IMR-90 (cell line): ENCODE measurements at regions not wholly inside any gene's neighbourhood (a gene's known extent, or its start where the extent isn't known, plus 50 kb on each side); places are given as distances from the start of the nearest gene placed in this dataset.

Source experiments
- ATAC-seq: fragments of 200-7000 bp; cut with Tn5 transposase; 2 replicates; pipeline ENCODE4 v1.9.1; 2020; ENCODE audit warnings: low read depth, mild to moderate bottlenecking, moderate library complexity
- BruUV-seq: library from RNA; stranded (reverse); fragments of 400-500 nt; replicated peaks from 2 replicates; lab custom pipeline; 2021; lab: Mats Ljungman, UMichigan
- CTCF ChIA-PET: fragments of 300-600 bp; formaldehyde crosslinking; extraction: SDS; loops from one replicate; lab custom pipeline; 2021; ENCODE audit warnings: antibody characterized with exemption; lab: Yijun Ruan, JAX
- POLR2A ChIA-PET: fragments of 300-600 bp; sonication (Branson Sonifier 250); formaldehyde crosslinking; loops from one replicate; lab custom pipeline; 2022; ENCODE audit warnings: antibody characterized with exemption; ENCODE audit not compliant: unreplicated experiment; lab: Charles Lee
- DNase-seq: peaks from one replicate; pipeline ENCODE4 v3.0.0; 2013
- H2AFZ ChIP-seq: replicated peaks from 2 replicates; pipeline ENCODE3; 2013; ENCODE audit warnings: low read length, mild to moderate bottlenecking; ENCODE audit not compliant: poor library complexity
- H2AK5ac ChIP-seq: 2 replicates; pipeline ENCODE4 v1.6.1; 2013; ENCODE audit warnings: low read depth, low read length, inconsistent platforms
- H2AK9ac ChIP-seq: replicated peaks from 2 replicates; pipeline ENCODE3; 2013; ENCODE audit warnings: mild to moderate bottlenecking, low read depth, low read length, moderate library complexity; ENCODE audit not compliant: poor library complexity
- H2BK120ac ChIP-seq: 2 replicates; pipeline ENCODE4 v1.6.1; 2013; ENCODE audit warnings: low read depth, low read length, inconsistent platforms
- H2BK15ac ChIP-seq: 3 replicates; pipeline ENCODE4 v1.6.1; 2013; ENCODE audit warnings: low read depth, low read length, inconsistent platforms
- H2BK20ac ChIP-seq: 2 replicates; pipeline ENCODE4 v1.6.1; 2013; ENCODE audit warnings: low read depth, mild to moderate bottlenecking, inconsistent platforms, low read length, moderate library complexity
- H2BK5ac ChIP-seq: 2 replicates; pipeline ENCODE4 v1.6.1; 2013; ENCODE audit warnings: mild to moderate bottlenecking, low read depth, low read length, inconsistent platforms; ENCODE audit not compliant: poor library complexity, severe bottlenecking
- H3K14ac ChIP-seq: replicated peaks from 2 replicates; pipeline ENCODE4 v1.6.1; 2013; ENCODE audit warnings: low read depth, low read length, inconsistent platforms
- H3K18ac ChIP-seq: 2 replicates; pipeline ENCODE4 v1.6.1; 2013; ENCODE audit warnings: low read depth, low read length, control low read depth
- H3K23ac ChIP-seq: 2 replicates; pipeline ENCODE4 v1.6.1; 2013; ENCODE audit warnings: low read depth, low read length, inconsistent platforms
- H3K27ac ChIP-seq: 2 replicates; pipeline ENCODE4 v1.5.1; 2013; ENCODE audit warnings: mild to moderate bottlenecking, control low read depth, low read length; ENCODE audit not compliant: insufficient read depth
- H3K27me3 ChIP-seq: 2 replicates; pipeline ENCODE4 v1.6.1; 2013; ENCODE audit warnings: low read length; ENCODE audit not compliant: control insufficient read depth, insufficient read depth
- H3K36me3 ChIP-seq: 2 replicates; pipeline ENCODE4 v1.6.1; 2013; ENCODE audit warnings: low read length, mixed read lengths; ENCODE audit not compliant: control insufficient read depth, insufficient read depth
- H3K4ac ChIP-seq: 2 replicates; pipeline ENCODE4 v1.6.1; 2013; ENCODE audit warnings: low read depth, low read length, inconsistent platforms
- H3K4me1 ChIP-seq: 2 replicates; pipeline ENCODE4 v1.6.1; 2013; ENCODE audit warnings: low read length, mixed read lengths; ENCODE audit not compliant: control insufficient read depth, insufficient read depth
- H3K4me2 ChIP-seq: 2 replicates; pipeline ENCODE4 v1.6.1; 2013; ENCODE audit warnings: low read depth, mild to moderate bottlenecking, control low read depth, low read length, moderate library complexity
- H3K4me3 ChIP-seq: 2 replicates; pipeline ENCODE4 v1.5.1; 2013; ENCODE audit warnings: low read depth, mild to moderate bottlenecking, control low read depth, low read length, moderate library complexity; ENCODE audit not compliant: insufficient read depth
- H3K56ac ChIP-seq: 2 replicates; pipeline ENCODE4 v1.6.1; 2013; ENCODE audit warnings: low read length, inconsistent platforms; ENCODE audit not compliant: insufficient read depth; ENCODE audit errors: extremely low read depth
- H3K79me1 ChIP-seq, 2 experiments: 2 replicates each; pipeline ENCODE4 v1.6.1; 2013; ENCODE audit warnings: low read length in 2 of 2, inconsistent platforms in 1 of 2, low read depth in 1 of 2
- H3K9ac ChIP-seq: 2 replicates; pipeline ENCODE4 v1.6.1; 2013; ENCODE audit warnings: low read depth, low read length, control low read depth
- H3K9me1 ChIP-seq: 2 replicates; pipeline ENCODE4 v1.6.1; 2013; ENCODE audit warnings: low read length, inconsistent platforms; ENCODE audit not compliant: insufficient read depth
- H3K9me3 ChIP-seq: 2 replicates; pipeline ENCODE4 v1.6.1; 2013; ENCODE audit warnings: low read length; ENCODE audit not compliant: control insufficient read depth, insufficient read depth
- H4K20me1 ChIP-seq: 2 replicates; pipeline ENCODE4 v1.6.1; 2013; ENCODE audit warnings: low read length, inconsistent platforms; ENCODE audit not compliant: insufficient read depth
- H4K5ac ChIP-seq: 2 replicates; pipeline ENCODE4 v1.6.1; 2013; ENCODE audit warnings: mild to moderate bottlenecking, low read depth, low read length, control low read depth
- H4K8ac ChIP-seq, 2 experiments: 2 replicates each; pipeline ENCODE4 v1.6.1; 2013; ENCODE audit warnings: low read depth in 2 of 2, low read length in 2 of 2, control low read depth in 1 of 2, inconsistent platforms in 1 of 2
- H4K91ac ChIP-seq: 2 replicates; pipeline ENCODE4 v1.6.1; 2013; ENCODE audit warnings: low read depth, low read length, inconsistent platforms; ENCODE audit not compliant: insufficient read depth
- BHLHE40 ChIP-seq: fragments of 150-350 bp; IDR thresholded peaks from 2 replicates; pipeline ENCODE4 v1.6.1; 2016; ENCODE audit warnings: mild to moderate bottlenecking, low read depth, low read length
- CHD1 ChIP-seq: IDR thresholded peaks from 2 replicates; pipeline ENCODE4 v1.6.1; 2012; ENCODE audit warnings: low read depth, low read length, improper control_type of control experiment
- FOS ChIP-seq: fragments of 150-350 bp; IDR thresholded peaks from 2 replicates; pipeline ENCODE4 v1.6.1; 2016; ENCODE audit warnings: low read depth, low read length
- MAFK ChIP-seq: IDR thresholded peaks from 2 replicates; pipeline ENCODE4 v1.6.1; 2012; ENCODE audit warnings: low read depth, low read length, improper control_type of control experiment
- MAZ ChIP-seq: IDR thresholded peaks from 2 replicates; pipeline ENCODE4 v1.6.1; 2012; ENCODE audit warnings: low read depth, mild to moderate bottlenecking, low read length, improper control_type of control experiment, moderate library complexity, borderline replicate concordance
- NFE2L2 ChIP-seq: fragments of 150-350 bp; IDR thresholded peaks from 2 replicates; pipeline ENCODE4 v1.6.1; 2016; ENCODE audit warnings: low read depth, mild to moderate bottlenecking, low read length
- RCOR1 ChIP-seq: IDR thresholded peaks from 2 replicates; pipeline ENCODE4 v1.6.1; 2012; ENCODE audit warnings: mild to moderate bottlenecking, low read length, improper control_type of control experiment; ENCODE audit not compliant: insufficient replicate concordance
- RFX5 ChIP-seq: IDR thresholded peaks from 2 replicates; pipeline ENCODE4 v1.8.0; 2012; ENCODE audit warnings: low read depth, mild to moderate bottlenecking, low read length, moderate library complexity
- SMC3 ChIP-seq: fragments of 150-350 bp; IDR thresholded peaks from 2 replicates; pipeline ENCODE4 v1.6.1; 2016; ENCODE audit warnings: low read depth, mild to moderate bottlenecking, antibody characterized with exemption, low read length, moderate library complexity
- WGBS, 2 experiments: methylation state at CpG; one replicate each; pipeline versions ENCODE4 v1.1.5 to v1.1.7; 2013; ENCODE audit warnings: missing lambda C conversion rate in 2 of 2; ENCODE audit not compliant: insufficient read length in 1 of 2; ENCODE audit errors: extremely low coverage in 2 of 2; 5-methylcytosine and 5-hydroxymethylcytosine counted together
- dilution Hi-C: fragments of 300-500 bp; cut with HindIII; formaldehyde crosslinking; loops from one replicate; pipeline ENCODE4 v1.14.3; 2018; ENCODE audit warnings: low sequenced_read_pairs; ENCODE audit not compliant: unreplicated experiment
- in situ Hi-C: fragments of 300-500 bp; cut with MboI; formaldehyde crosslinking; loops from 3 replicates; pipeline ENCODE4 v1.14.3; 2019; ENCODE audit warnings: low sequenced_read_pairs, inconsistent platforms, mixed read lengths
- intact Hi-C: fragments of 100-400 bp; cut with micrococcal nuclease; formaldehyde crosslinking; loops from 2 replicates; pipeline ENCODE4 v1.10.0; 2022
- TF ChIP-seq, protein P1 (sequence below): conservative IDR thresholded peaks from 2 replicates; pipeline ENCODE4 v1.5.1; 2012; ENCODE audit warnings: mild to moderate bottlenecking, low read depth, low read length, improper control_type of control experiment
- TF ChIP-seq, protein P2 (sequence below): fragments of 150-350 bp; IDR thresholded peaks from 2 replicates; pipeline ENCODE4 v1.6.1; 2017; ENCODE audit warnings: mild to moderate bottlenecking, antibody characterized with exemption, low read length, low read depth
- TF ChIP-seq, protein P3 (sequence below): fragments of 150-350 bp; IDR thresholded peaks from 2 replicates; pipeline ENCODE4 v1.6.1; 2016; ENCODE audit warnings: low read depth, mild to moderate bottlenecking, low read length, moderate library complexity, borderline replicate concordance

DNA sequence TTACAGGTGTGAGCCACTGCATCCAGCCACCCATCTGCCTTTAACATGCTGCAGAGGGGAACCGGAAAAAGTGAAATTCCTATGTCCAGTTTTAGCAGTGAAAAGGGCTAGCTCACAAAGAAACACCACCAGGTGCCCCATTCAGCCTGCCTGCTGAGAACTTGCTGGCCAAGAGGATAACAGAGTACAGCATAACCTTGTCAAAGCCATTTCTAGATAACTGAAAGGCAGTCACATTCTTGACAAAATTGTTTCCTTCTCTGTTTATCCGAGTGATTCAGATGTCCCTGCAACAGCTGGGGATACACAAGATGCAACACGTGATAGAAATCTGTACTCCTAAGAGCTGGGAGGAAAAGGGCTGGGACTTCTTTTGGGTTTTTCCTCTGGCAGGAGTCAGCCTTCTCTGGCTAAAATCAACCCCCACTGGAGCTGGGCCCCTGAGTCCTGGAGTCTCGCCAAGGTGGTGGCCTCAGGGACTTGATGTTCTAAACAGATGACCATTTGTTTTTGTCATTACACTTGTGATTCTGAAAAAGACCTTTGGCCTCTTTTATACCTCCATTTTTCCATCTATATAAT is 505.4 kb downstream of the BCL11A start:
- Histone ChIP-seq H2BK20ac (no peak overlapping the region), H4K91ac (no peak overlapping the region), H2BK5ac (no peak overlapping the region), H2AK9ac (no peak overlapping the region), H3K4me1 (no peaks in the 10 kb centered on the region), H2AFZ (no peak overlapping the region), H3K4ac (no peak overlapping the region), H2BK120ac (no peak overlapping the region), H4K20me1 (no peaks in the 10 kb centered on the region), H3K9me1 (no peaks in the 10 kb centered on the region), H3K9ac (no peak overlapping the region), H4K8ac (no peak overlapping the region), H3K56ac (no peak overlapping the region), H4K5ac (no peak overlapping the region), H3K4me2 (no peak overlapping the region), H3K23ac (no peak overlapping the region), H3K27me3 (no peaks in the 10 kb centered on the region), H2BK15ac (no peak overlapping the region), H3K14ac (no peak overlapping the region), H3K79me1 (no peaks in the 10 kb centered on the region), H3K9me3 (peaks cover 5% of the 10 kb centered on the region; the same call in 1 of the 2 replicates), H2AK5ac (no peak overlapping the region), H3K36me3 (no peaks in the 10 kb centered on the region), H3K4me3 (no peak overlapping the region), H3K18ac (no peak overlapping the region), H3K27ac (no peak overlapping the region)
- BruUV-seq, result no TSS peak
- WGBS, 2 experiments, result no CpG with 5 or more reads among the region's 4 CpGs
- intact Hi-C loops (no loop called here), in situ Hi-C loops (no loop called here), dilution Hi-C loops (no loop called here)
- POLR2A ChIA-PET, result no interaction called here
- CTCF ChIA-PET, result no interaction called here
- ATAC-seq, result no peak
- TF ChIP-seq, protein P1, sequence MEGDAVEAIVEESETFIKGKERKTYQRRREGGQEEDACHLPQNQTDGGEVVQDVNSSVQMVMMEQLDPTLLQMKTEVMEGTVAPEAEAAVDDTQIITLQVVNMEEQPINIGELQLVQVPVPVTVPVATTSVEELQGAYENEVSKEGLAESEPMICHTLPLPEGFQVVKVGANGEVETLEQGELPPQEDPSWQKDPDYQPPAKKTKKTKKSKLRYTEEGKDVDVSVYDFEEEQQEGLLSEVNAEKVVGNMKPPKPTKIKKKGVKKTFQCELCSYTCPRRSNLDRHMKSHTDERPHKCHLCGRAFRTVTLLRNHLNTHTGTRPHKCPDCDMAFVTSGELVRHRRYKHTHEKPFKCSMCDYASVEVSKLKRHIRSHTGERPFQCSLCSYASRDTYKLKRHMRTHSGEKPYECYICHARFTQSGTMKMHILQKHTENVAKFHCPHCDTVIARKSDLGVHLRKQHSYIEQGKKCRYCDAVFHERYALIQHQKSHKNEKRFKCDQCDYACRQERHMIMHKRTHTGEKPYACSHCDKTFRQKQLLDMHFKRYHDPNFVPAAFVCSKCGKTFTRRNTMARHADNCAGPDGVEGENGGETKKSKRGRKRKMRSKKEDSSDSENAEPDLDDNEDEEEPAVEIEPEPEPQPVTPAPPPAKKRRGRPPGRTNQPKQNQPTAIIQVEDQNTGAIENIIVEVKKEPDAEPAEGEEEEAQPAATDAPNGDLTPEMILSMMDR, result no peak
- TF ChIP-seq FOS, result no peak
- no peak for TF ChIP-seq SMC3
- TF ChIP-seq RCOR1, result no peak
- TF ChIP-seq MAZ, result no peak
- TF ChIP-seq RFX5, result no peak
- no peak for TF ChIP-seq NFE2L2
- no peak for TF ChIP-seq MAFK
- TF ChIP-seq BHLHE40, result no peak
- TF ChIP-seq, protein P2, sequence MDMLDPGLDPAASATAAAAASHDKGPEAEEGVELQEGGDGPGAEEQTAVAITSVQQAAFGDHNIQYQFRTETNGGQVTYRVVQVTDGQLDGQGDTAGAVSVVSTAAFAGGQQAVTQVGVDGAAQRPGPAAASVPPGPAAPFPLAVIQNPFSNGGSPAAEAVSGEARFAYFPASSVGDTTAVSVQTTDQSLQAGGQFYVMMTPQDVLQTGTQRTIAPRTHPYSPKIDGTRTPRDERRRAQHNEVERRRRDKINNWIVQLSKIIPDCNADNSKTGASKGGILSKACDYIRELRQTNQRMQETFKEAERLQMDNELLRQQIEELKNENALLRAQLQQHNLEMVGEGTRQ, result no peak
- TF ChIP-seq, protein P3, sequence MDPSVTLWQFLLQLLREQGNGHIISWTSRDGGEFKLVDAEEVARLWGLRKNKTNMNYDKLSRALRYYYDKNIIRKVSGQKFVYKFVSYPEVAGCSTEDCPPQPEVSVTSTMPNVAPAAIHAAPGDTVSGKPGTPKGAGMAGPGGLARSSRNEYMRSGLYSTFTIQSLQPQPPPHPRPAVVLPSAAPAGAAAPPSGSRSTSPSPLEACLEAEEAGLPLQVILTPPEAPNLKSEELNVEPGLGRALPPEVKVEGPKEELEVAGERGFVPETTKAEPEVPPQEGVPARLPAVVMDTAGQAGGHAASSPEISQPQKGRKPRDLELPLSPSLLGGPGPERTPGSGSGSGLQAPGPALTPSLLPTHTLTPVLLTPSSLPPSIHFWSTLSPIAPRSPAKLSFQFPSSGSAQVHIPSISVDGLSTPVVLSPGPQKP, result no peak
- TF ChIP-seq CHD1, result no peak
- DNase-seq, result no peak
